ENCODE measurements at regions not wholly inside any gene's neighbourhood (a gene's known extent, or its start where the extent isn't known, plus 50 kb on each side); places are given as distances from the start of the nearest gene placed in this dataset.

GRCh38 chr2:176687944-176688343, 418.7 kb downstream of the MTX2 start:
- no peak for DNase-seq

- DNase-seq, result no peak
Observed at GRCh38 chr2:176689711-176690110, 420.5 kb downstream of the MTX2 start.

GRCh38 chr2:176691471-176691870, 422.2 kb downstream of the MTX2 start:
- DNase-seq, result no peak

- no peak for DNase-seq
Observed at GRCh38 chr2:176692533-176692932, 423.3 kb downstream of the MTX2 start.

- DNase-seq, result no peak
Observed at GRCh38 chr2:176699098-176699497, 429.9 kb downstream of the MTX2 start.

DNA sequence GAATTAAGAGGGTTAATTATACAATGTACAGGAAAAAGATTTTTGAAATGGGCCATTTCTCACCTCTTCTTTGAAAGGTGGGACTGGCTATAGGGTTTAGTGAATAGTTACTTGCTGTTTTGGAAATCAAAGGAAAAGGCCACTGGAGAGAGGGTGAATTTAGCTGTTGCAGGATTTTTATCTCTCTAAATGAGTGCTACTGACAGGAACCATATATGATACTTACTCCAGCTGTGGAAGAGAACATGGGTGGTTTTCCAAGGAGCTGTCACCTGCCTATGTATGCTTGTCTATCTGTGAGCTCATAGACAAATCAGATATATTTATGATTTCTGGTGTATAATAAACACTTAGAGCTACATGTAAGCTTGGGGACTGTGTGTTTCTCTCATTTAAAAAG, 430.4 kb downstream of the MTX2 start:
- DNase-seq, result no peak

DNA sequence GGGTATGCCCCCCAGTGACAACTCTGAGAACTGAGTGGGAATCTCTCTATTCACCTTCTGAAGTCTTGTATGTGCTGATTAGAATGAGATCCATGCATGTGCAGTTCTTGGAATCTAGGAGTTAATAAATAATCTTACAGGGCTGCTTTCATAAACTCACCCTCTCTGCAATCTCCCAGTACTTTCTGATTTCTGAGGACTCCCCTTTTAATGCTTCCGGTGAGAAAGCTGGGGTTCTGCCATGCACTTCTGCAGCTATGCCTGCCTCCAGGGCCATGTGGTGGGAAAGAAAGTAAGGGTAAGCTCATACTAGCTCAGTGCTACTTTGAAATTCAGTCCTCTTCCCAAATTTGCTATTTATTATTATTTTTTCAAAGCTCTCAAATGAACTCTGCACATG, 432.9 kb downstream of the MTX2 start:
- no peak for DNase-seq

- DNase-seq, result no peak
Observed at GRCh38 chr2:176704282-176704858, 435.1 kb downstream of the MTX2 start.

DNA sequence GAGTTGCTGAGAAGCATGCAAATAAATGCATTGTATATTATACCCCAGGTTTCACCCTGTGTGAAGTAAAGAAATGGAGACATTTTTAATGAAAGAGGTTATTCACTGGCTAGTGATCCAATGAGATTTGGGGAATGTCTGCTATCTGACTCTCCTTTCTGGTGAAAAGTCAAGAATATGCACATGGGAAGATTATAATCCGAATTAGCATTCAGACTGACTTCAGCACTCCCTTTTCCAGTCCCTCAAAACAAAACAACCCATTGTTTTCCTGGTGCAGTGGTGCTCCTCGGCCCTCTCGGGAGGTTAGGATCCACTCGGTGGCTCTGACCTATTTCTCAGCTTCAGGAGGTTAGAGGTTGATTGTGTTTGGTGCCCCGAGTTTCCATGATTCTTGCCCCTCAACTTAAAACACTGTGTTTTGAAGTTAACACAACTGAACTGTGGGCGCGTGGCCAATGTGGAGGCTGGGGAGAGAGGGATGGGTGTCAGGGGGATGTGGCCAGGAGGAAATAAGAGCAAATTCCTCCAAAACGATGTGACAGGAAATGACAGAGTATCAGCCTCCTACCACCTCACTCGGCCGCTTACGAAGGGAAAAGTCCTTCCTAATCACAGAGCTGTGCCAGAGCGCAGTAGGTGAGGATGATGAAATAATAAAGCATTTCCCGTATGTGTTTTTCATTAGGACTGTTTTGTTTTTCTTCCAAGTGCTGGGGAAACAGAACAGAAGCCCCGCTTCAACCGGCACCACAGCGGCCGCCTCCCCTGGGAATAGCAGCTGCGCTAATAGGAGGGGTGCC, 440.1 kb downstream of the MTX2 start:
- DNase-seq, result no peak

- no peak for DNase-seq
Observed at GRCh38 chr2:176709991-176710390, 440.7 kb downstream of the MTX2 start.

GRCh38 chr2:176710657-176711186, 441.5 kb downstream of the MTX2 start:
- DNase-seq, result no peak

- no peak for DNase-seq
Observed at GRCh38 chr2:176725873-176726645, 456.8 kb downstream of the MTX2 start.

DNA sequence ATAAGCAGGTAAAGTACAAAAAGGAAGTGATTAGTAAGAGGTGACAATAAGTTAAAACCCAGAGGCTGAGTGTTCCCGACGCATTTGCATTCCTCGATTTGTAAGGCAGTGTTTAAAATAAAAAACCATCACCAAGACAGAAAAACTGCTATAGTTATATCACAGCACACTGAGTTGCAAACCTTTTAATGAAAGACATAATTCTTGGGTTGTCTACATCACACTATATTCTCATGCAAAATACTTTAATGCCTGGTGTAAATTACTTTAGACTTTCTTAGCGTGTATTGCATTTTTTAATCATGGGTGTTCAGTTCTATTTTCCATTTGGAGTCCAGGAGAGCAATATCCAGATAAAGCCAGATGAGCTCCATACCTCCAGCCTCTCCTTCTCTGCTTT, 458.5 kb downstream of the MTX2 start:
- DNase-seq, result no peak

DNA sequence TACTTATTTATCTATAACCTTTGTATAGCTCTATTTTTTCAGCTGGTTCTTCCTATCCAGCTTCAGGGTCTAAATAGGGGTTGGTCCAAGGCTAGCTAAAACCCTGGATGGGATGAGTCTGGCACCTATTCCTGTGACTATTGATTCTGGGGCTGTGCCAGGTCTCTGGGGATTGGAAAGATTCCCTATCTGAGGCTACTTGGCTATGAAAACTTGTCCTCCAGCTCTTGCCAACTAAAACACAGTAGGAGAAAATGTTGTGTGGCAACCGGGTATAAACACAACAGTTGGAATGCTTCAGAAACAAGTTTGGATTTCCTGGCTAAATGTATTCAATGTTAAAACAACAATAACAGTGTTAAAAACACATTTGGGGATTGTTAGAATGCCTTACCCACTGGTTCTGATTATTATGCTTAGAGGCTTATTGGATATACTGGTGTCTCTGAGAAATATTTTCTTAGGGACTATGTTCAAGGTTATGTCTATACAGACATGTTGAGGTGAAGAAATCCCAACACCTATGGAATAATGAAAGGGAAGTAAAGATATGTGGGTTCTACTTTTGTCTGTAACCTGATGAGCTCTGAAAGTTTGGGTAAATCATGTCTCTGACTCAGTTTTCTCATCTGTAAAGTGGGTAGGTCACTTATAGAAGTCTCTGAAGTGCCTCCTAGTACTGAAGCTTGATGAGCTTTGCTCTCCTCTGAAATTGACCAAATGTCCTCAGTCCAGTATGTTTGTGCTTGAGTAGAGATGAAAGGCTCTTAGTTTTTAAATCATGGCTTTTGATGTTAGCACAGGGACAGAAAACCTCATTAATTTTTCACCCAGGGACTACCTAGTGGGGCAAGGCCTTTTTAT, 460.7 kb downstream of the MTX2 start:
- DNase-seq, result no peak

- no peak for DNase-seq
Observed at GRCh38 chr2:176732780-176733179, 463.5 kb downstream of the MTX2 start.

DNA sequence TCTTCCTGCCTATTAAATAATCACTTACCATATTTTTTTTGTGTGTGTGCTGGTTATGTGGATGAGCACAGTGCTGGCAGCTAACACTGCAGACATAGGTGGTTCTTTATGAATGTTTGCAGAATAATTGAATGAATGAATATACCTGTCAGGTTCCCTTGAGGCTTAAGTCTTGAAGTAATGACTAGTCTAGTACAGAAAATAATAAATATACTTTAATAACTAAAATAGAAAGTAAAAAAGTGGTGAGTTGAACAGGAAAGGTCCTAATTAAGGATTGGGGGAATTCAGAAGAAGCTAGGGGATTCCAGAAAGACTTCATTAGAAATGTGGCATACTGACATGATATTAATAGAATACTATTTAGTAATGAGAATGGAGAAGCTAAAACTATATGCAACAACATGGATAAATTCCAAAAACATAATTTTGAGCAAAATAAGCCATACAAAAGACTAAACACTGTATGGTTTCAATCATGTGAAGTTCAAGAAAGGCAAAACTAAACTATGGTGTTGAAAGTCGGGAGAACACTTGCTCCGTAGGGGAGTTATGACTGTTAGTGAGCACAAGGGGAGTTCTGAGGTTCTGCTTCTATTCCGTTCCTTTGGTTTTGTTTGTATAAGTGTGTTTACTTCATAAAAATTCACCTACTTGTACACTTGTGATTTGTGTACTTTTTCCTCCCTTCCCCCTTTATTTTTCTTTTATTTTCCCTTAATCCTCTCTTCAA, 464.6 kb downstream of the MTX2 start:
- DNase-seq, result no peak

DNA sequence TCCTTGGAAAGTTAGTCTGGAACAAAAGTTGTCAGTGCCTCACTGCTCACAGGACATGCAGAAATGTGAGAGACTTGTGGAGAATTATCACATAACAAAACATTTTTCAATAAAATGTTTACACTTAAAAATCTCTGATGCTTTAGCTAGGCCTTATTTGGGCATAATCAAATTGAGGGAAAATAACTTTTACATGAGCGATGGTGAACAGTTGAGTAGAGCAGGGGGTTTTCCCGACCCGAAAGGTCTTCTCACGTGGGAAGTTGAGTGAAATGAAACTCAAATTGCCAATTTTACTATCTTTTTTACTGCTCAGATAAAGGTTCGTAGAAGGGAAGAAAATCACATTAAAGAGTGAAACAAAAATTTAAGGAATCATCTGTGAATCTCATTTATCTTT, 465.6 kb downstream of the MTX2 start:
- DNase-seq, result no peak

DNA sequence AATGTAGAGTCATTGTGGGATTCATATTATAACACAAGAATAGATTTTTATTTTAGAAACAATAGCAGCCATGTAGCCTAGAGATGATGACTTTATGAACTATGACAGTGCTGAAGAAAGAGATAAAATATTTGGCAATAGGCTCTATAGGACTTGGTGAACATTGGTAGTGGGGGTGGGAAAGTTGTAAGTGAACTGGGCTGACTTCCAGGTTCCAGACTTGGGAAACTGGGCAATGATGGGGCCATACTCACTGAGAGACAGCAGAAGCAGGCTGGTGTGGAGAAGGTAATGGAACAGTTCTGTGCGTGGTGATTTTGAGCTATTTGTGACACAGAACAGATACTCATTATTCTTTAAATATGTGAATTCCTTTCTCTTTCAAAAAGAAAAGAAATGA, 470.3 kb upstream of the HNRNPA3 start:
- no peak for DNase-seq

DNA sequence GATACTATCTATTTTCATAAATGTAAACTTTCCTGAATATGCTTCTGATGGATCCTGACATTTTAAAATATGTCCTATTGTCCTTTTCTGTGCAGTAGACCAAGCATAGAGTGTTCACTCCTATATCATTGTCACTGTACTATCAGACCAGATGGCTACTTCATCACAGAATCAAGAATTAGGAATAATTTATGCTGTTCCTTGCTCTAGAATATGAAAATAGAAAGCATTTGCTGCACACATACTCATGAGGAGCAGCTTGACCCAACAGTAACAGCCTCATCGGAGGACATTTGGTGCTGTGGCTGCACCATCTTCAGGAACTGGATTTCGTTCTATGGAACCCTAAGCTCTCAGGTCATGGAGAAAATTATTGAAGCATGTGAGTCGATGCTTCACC, 468.9 kb upstream of the HNRNPA3 start:
- no peak for DNase-seq

DNA sequence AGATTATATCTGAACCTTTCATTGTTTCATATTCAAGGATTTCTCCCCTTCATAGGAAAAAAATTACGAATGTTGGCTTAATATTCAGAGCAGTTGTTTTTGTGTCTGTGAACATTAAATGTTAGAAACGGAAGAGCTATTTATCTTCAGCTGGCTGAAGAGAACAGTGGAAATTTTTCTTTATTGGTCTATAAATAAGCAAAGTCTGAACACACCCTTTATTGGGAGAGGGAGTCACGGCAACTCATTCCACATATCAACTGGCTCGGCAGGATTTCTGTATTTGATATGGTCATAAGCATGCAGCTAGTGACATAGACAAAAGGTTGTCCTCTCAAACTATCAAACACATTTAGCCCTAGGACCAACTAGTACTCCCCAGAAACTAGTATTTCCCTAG, 468.4 kb upstream of the HNRNPA3 start:
- no peak for DNase-seq

GRCh38 chr2:176745543-176746200, 466.9 kb upstream of the HNRNPA3 start:
- DNase-seq, result no peak

- no peak for DNase-seq
Observed at GRCh38 chr2:176746411-176746810, 466.2 kb upstream of the HNRNPA3 start.

All from GDM1 (cell line).